ENCODE measurements at regions not wholly inside any gene's neighbourhood (a gene's known extent, or its start where the extent isn't known, plus 50 kb on each side); places are given as distances from the start of the nearest gene placed in this dataset.

DNA sequence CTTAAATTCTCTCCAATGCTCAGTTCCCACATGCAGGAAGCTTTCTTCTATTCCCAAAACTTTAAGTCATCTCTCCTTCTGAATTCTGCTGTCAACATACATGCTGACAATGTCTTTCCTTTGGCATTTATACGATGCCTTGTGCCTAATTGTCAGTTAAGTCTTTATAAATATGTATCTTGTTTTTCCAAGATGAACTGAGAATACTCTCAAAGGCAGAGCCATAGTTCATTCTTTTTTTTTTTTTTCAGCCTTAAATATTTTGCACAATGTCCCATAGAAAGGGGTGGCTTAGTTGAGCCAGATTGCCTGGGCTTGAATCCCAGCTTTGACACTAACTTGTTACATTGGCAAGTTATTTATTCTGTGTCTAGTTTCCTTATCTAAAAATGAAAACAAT, 210.6 kb downstream of the QDPR start:
- ATAC-seq (no peak), DNase-seq (no peak)
- H3K4me3 ChIP-seq = no peak overlapping the region
- no peaks in the 10 kb centered on the region for H3K36me3 ChIP-seq
- no peaks in the 10 kb centered on the region for H3K27me3 ChIP-seq
- no peak overlapping the region for H3K27ac ChIP-seq
- intact Hi-C loops (cut with DNase I) = no loop called here
- no peaks in the 10 kb centered on the region for H3K9me3 ChIP-seq
- TF ChIP-seq, protein P1, sequence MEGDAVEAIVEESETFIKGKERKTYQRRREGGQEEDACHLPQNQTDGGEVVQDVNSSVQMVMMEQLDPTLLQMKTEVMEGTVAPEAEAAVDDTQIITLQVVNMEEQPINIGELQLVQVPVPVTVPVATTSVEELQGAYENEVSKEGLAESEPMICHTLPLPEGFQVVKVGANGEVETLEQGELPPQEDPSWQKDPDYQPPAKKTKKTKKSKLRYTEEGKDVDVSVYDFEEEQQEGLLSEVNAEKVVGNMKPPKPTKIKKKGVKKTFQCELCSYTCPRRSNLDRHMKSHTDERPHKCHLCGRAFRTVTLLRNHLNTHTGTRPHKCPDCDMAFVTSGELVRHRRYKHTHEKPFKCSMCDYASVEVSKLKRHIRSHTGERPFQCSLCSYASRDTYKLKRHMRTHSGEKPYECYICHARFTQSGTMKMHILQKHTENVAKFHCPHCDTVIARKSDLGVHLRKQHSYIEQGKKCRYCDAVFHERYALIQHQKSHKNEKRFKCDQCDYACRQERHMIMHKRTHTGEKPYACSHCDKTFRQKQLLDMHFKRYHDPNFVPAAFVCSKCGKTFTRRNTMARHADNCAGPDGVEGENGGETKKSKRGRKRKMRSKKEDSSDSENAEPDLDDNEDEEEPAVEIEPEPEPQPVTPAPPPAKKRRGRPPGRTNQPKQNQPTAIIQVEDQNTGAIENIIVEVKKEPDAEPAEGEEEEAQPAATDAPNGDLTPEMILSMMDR (IDR thresholded peaks at IDR 0.05) = no peak
- no peaks in the 10 kb centered on the region for H3K4me1 ChIP-seq

DNA sequence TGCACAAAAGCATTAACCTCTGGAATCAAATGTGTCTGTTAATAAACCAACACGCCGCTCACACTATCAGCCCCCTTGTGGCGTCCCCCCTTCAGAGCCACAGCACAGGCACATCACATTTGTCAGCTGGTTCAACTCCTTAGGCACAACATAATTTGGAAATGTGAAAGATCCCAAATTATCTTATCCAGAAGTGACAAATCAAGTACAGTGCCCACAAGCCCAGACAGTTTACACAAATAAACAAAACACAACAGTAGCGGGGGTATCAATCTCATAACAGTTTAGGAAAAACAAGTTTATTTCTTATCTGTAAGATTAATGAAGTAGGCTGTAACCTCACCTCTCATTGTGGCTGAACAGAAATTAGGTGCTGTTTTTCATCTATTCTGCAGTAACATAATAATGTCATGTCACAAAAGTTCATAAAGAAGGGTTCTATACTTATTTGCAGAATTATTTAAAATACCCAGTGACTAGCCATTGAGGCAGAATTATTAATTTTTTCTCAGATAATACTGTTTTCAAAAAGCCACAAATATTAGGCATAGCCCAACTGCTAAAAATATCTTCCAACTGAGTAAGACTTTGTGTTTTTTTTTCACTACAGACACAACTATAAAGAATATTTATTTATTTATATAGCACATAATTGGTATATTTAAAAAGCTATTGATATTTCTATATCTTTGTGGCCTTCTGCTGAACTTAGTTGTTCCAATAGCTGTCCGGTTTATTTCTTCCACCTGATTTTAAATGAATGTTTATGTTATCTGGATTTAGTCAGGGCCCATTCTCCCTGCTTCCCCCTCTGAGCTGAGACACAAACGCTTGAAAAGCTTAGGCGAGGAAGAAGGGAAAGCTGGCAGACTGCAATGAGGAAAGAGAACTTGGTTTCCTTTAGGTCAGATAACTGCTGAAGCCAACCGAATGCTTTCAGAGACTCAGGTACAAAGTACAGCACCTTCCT, 214.7 kb downstream of the QDPR start:
- ATAC-seq (no peak), DNase-seq (no peak)
- Histone ChIP-seq H3K4me1 (no peaks in the 10 kb centered on the region), H3K27me3 (no peaks in the 10 kb centered on the region), H3K36me3 (no peaks in the 10 kb centered on the region), H3K27ac (no peak overlapping the region), H3K4me3 (no peak overlapping the region), H3K9me3 (no peaks in the 10 kb centered on the region)
- TF ChIP-seq, protein P1 (IDR thresholded peaks at IDR 0.05) = no peak
- intact Hi-C loops (cut with DNase I) = no loop called here

DNA sequence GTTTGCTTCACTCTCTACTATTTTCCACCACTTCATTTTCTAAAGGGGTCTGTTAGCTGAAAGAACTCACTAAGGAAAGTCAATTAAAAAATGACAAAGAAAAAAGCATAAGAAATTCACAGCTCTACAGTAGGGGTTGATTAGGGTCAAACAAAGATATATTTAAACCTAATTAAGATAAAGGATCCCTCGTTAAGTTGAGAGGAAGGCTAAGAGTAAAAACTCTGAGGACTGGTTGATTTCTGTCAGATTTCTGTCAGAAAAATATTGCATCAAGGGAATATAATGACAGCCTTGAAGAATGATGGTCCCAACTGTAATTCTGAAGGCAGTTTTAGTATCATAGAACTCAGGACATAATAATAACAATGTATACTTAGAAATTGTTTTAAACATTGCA, 218.0 kb downstream of the QDPR start:
- Histone ChIP-seq H3K9me3 (no peaks in the 10 kb centered on the region), H3K27me3 (no peaks in the 10 kb centered on the region), H3K36me3 (no peaks in the 10 kb centered on the region), H3K27ac (no peak overlapping the region), H3K4me3 (no peak overlapping the region), H3K4me1 (no peaks in the 10 kb centered on the region)
- ATAC-seq = no peak
- TF ChIP-seq, protein P1 (IDR thresholded peaks at IDR 0.05) = no peak
- intact Hi-C loops (cut with DNase I) = no loop called here
- DNase-seq = no peak

DNA sequence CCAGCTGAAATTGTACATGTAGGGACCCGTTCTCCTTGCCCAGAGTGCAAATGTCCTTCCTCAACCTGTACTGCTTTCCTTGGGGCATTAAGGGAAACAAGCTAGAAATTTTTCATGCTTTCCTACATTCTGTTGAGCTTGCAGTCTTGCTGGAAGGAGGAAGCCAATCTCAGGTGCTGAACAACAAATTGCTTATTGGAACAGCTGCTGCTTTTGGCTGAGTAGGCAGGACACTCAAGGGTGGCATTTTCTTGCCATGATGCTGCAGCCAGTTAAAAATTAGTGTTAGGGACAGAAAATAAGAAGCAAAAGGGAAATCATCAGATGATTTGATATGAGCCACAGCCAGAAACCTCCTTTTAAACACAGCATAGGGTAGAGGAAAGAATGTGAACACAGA, 223.7 kb downstream of the QDPR start:
- Histone ChIP-seq H3K36me3 (no peaks in the 10 kb centered on the region), H3K4me1 (no peaks in the 10 kb centered on the region), H3K27me3 (no peaks in the 10 kb centered on the region), H3K4me3 (no peak overlapping the region), H3K27ac (no peak overlapping the region), H3K9me3 (no peaks in the 10 kb centered on the region)
- TF ChIP-seq, protein P1 (IDR thresholded peaks at IDR 0.05) = no peak
- intact Hi-C loops (cut with DNase I) = no loop called here
- ATAC-seq (no peak), DNase-seq (no peak)

DNA sequence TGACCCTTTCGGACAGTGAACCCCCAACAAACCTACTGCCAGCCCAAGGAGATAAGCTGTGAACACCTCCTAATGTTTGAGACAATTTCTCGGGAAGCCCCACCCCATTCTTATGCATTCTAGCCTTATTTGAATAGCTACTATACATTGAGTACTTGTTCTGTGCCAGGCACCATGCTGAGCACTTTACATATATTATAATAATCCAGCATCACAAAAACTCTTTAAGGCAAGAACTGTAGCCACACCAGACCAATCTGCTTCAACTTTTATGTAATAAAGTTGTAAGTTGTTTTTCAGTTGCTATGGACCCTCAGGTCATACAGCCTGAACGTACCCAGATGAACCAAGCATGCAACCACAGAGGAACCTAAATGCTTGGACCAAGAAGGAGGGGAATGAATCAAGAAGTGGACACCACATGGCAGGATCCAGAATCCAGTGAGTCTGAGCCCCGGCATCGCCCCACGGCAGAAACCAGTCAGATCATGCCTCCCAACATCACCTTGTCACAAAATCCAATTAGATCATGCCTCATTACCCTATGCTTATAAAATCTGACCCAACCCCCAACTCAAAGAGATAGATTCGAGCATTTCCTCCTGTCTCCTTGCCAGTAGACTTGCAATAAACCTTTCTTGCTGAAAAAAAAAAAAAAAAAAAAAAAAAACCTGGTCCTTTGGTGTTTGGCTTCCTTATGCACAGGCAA, 225.0 kb downstream of the QDPR start:
- Histone ChIP-seq H3K27ac (no peak overlapping the region), H3K36me3 (no peaks in the 10 kb centered on the region), H3K4me1 (no peaks in the 10 kb centered on the region), H3K4me3 (no peak overlapping the region), H3K27me3 (no peaks in the 10 kb centered on the region), H3K9me3 (no peaks in the 10 kb centered on the region)
- TF ChIP-seq, protein P1 (IDR thresholded peaks at IDR 0.05) = no peak
- ATAC-seq (no peak), DNase-seq (no peak)
- intact Hi-C loops (cut with DNase I) = no loop called here

Data from upper lobe of right lung (tissue), 1 donor.